Liver (tissue), 8 donors: ENCODE measurements at regions not wholly inside any gene's neighbourhood (a gene's known extent, or its start where the extent isn't known, plus 50 kb on each side); places are given as distances from the start of the nearest gene placed in this dataset.
"Not testable (repeated sequence)": the region's sequence is repeated elsewhere in the genome, so short reads cannot be mapped to it uniquely, and the experiment has no call there.

Experiments
- DNase-seq: peaks from one replicate; pipeline ENCODE4 v3.0.0-alpha.2; 2017; ENCODE audit warnings: low spot score
- H3K27ac ChIP-seq, 2 donors: one replicate each; pipeline ENCODE4 v1.7.0; 2013; ENCODE audit warnings: inconsistent platforms in 2 of 2, low read length in 2 of 2, control low read depth in 1 of 2, low read depth in 1 of 2, mild to moderate bottlenecking in 1 of 2
- H3K27me3 ChIP-seq, 4 donors: one replicate each; pipeline versions ENCODE4 v1.6.1 to v1.7.0; 2013; ENCODE audit warnings: low read length in 3 of 4, inconsistent platforms in 1 of 4, mild to moderate bottlenecking in 1 of 4, moderate library complexity in 1 of 4; ENCODE audit not compliant: control insufficient read depth in 4 of 4, insufficient read depth in 4 of 4
- H3K36me3 ChIP-seq, 4 donors: one replicate each; pipeline versions ENCODE4 v1.6.1 to v1.7.0; 2013; ENCODE audit warnings: low read length in 3 of 4, mild to moderate bottlenecking in 3 of 4, low read depth in 1 of 4, moderate library complexity in 1 of 4; ENCODE audit not compliant: control insufficient read depth in 4 of 4, insufficient read depth in 3 of 4
- H3K4me1 ChIP-seq, 4 donors: one replicate each; pipeline versions ENCODE4 v1.6.1 to v1.7.0; 2013; ENCODE audit warnings: low read length in 3 of 4, mild to moderate bottlenecking in 3 of 4, moderate library complexity in 1 of 4; ENCODE audit not compliant: control insufficient read depth in 4 of 4, insufficient read depth in 4 of 4
- H3K4me3 ChIP-seq, 3 donors: one replicate each; pipeline versions ENCODE4 v1.6.1 to v1.7.0; 2013; ENCODE audit warnings: low read length in 3 of 3, control low read depth in 1 of 3, low read depth in 1 of 3, mild to moderate bottlenecking in 1 of 3
- H3K9ac ChIP-seq, 2 donors: one replicate each; pipeline ENCODE4 v1.7.0; 2013; ENCODE audit warnings: low read length in 2 of 2, mild to moderate bottlenecking in 2 of 2, moderate library complexity in 2 of 2, control low read depth in 1 of 2, low read depth in 1 of 2
- H3K9me3 ChIP-seq, 4 donors: one replicate each; pipeline versions ENCODE4 v1.6.1 to v1.7.0; 2013; ENCODE audit warnings: low read length in 3 of 4; ENCODE audit not compliant: control insufficient read depth in 4 of 4
- CTCF ChIP-seq: fragments of 150-350 bp; IDR thresholded peaks from 2 replicates; pipeline ENCODE4 v1.5.1; 2017; ENCODE audit warnings: improper control_type of control experiment, low read depth, low read length; ENCODE audit not compliant: missing input control
- EGR1 ChIP-seq, 2 donors: IDR thresholded peaks; 2 replicates each; pipeline ENCODE4 v1.6.1; 2016 to 2018; ENCODE audit warnings: antibody characterized with exemption in 2 of 2, low read depth in 2 of 2
- FOXA1 ChIP-seq: IDR thresholded peaks from 2 replicates; pipeline ENCODE4 v1.6.1; 2016; ENCODE audit warnings: antibody characterized with exemption
- FOXA2 ChIP-seq: IDR thresholded peaks from 2 replicates; pipeline ENCODE4 v1.6.1; 2016; ENCODE audit warnings: antibody characterized with exemption
- GABPA ChIP-seq, 2 donors: IDR thresholded peaks in 1 of 2; conservative IDR thresholded peaks in 1 of 2; 2 replicates each; pipeline ENCODE4 v1.6.1; 2016; ENCODE audit warnings: antibody characterized with exemption in 2 of 2, mild to moderate bottlenecking in 1 of 2, moderate library complexity in 1 of 2
- HNF4A ChIP-seq, 2 donors: conservative IDR thresholded peaks; 2 replicates each; pipeline ENCODE4 v1.6.1; 2016; ENCODE audit warnings: antibody characterized with exemption in 2 of 2, mild to moderate bottlenecking in 2 of 2
- HNF4G ChIP-seq: IDR thresholded peaks from 2 replicates; pipeline ENCODE4 v1.6.1; 2016; ENCODE audit warnings: antibody characterized with exemption
- JUND ChIP-seq, 2 donors: IDR thresholded peaks; 2 replicates each; pipeline ENCODE4 v1.6.1; 2016; ENCODE audit warnings: antibody characterized with exemption in 2 of 2
- RAD21 ChIP-seq, 2 donors: IDR thresholded peaks; 2 replicates each; pipeline ENCODE4 v1.6.1; 2016; ENCODE audit warnings: antibody characterized with exemption in 2 of 2, mild to moderate bottlenecking in 2 of 2
- RXRA ChIP-seq, 2 donors: IDR thresholded peaks; 2 replicates each; pipeline ENCODE4 v1.6.1; 2017 to 2018; ENCODE audit warnings: antibody characterized with exemption in 2 of 2, mild to moderate bottlenecking in 1 of 2
- SP1 ChIP-seq: IDR thresholded peaks from 2 replicates; pipeline ENCODE4 v1.6.1; 2018; ENCODE audit warnings: antibody characterized with exemption, mild to moderate bottlenecking
- TAF1 ChIP-seq: conservative IDR thresholded peaks from 2 replicates; pipeline ENCODE4 v1.6.1; 2016; ENCODE audit warnings: antibody characterized with exemption, mild to moderate bottlenecking
- YY1 ChIP-seq: IDR thresholded peaks from 2 replicates; pipeline ENCODE4 v1.6.1; 2016; ENCODE audit warnings: antibody characterized with exemption, mild to moderate bottlenecking
- ZBTB33 ChIP-seq: IDR thresholded peaks from 2 replicates; pipeline ENCODE4 v1.6.1; 2016; ENCODE audit warnings: antibody characterized with exemption
- WGBS: extraction: QIAGEN DNeasy Blood & Tissue Kit; methylation state at CpG from one replicate; pipeline ENCODE4 v1.1.7; 2013; 5-methylcytosine and 5-hydroxymethylcytosine counted together
- TF ChIP-seq, protein P1 (sequence below): IDR thresholded peaks from 2 replicates; pipeline ENCODE4 v1.6.1; 2016; ENCODE audit warnings: antibody characterized with exemption
- TF ChIP-seq, protein P2 (sequence below): IDR thresholded peaks from 2 replicates; pipeline ENCODE4 v1.6.1; 2016; ENCODE audit warnings: antibody characterized with exemption, mild to moderate bottlenecking
- donor health status: healthy.
- donor health status: healthy.
- donor health status: healthy.
- donor health status: healthy.
- donor health status: healthy.

- Histone ChIP-seq H3K27me3 (no peaks in the 10 kb centered on the region), H3K27ac (no peak overlapping the region), H3K4me1 (no peaks in the 10 kb centered on the region), H3K4me3 (no peak overlapping the region), H3K36me3 (no peaks in the 10 kb centered on the region), H3K9ac (no peak overlapping the region), H3K9me3 (no peaks in the 10 kb centered on the region)
- no peak for DNase-seq
- TF ChIP-seq RAD21 (IDR thresholded peaks at IDR 0.05) (no peak), RXRA (IDR thresholded peaks at IDR 0.05) (no peak), ZBTB33 (no peak), CTCF (no peak), HNF4G (no peak), JUND (IDR thresholded peaks at IDR 0.05) (no peak), GABPA (IDR thresholded peaks at IDR 0.05 in 1 of 2, conservative IDR thresholded peaks at IDR 0.05 in 1 of 2) (no peak), TAF1 (no peak), YY1 (no peak), HNF4A (conservative IDR thresholded peaks at IDR 0.05) (no peak), FOXA2 (no peak), FOXA1 (no peak), EGR1 (IDR thresholded peaks at IDR 0.05; ENCODE audit: low read depth in 2 of 2) (no peak), SP1 (no peak)
- TF ChIP-seq, protein P1, sequence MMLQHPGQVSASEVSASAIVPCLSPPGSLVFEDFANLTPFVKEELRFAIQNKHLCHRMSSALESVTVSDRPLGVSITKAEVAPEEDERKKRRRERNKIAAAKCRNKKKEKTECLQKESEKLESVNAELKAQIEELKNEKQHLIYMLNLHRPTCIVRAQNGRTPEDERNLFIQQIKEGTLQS: no peak
- TF ChIP-seq, protein P2, sequence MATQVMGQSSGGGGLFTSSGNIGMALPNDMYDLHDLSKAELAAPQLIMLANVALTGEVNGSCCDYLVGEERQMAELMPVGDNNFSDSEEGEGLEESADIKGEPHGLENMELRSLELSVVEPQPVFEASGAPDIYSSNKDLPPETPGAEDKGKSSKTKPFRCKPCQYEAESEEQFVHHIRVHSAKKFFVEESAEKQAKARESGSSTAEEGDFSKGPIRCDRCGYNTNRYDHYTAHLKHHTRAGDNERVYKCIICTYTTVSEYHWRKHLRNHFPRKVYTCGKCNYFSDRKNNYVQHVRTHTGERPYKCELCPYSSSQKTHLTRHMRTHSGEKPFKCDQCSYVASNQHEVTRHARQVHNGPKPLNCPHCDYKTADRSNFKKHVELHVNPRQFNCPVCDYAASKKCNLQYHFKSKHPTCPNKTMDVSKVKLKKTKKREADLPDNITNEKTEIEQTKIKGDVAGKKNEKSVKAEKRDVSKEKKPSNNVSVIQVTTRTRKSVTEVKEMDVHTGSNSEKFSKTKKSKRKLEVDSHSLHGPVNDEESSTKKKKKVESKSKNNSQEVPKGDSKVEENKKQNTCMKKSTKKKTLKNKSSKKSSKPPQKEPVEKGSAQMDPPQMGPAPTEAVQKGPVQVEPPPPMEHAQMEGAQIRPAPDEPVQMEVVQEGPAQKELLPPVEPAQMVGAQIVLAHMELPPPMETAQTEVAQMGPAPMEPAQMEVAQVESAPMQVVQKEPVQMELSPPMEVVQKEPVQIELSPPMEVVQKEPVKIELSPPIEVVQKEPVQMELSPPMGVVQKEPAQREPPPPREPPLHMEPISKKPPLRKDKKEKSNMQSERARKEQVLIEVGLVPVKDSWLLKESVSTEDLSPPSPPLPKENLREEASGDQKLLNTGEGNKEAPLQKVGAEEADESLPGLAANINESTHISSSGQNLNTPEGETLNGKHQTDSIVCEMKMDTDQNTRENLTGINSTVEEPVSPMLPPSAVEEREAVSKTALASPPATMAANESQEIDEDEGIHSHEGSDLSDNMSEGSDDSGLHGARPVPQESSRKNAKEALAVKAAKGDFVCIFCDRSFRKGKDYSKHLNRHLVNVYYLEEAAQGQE: no peak
- WGBS: 86% methylated on average over 3 of the region's 3 CpGs
Observed at GRCh38 chr6:60952500-60952899, 1333.5 kb downstream of the KHDRBS2 start.

DNA sequence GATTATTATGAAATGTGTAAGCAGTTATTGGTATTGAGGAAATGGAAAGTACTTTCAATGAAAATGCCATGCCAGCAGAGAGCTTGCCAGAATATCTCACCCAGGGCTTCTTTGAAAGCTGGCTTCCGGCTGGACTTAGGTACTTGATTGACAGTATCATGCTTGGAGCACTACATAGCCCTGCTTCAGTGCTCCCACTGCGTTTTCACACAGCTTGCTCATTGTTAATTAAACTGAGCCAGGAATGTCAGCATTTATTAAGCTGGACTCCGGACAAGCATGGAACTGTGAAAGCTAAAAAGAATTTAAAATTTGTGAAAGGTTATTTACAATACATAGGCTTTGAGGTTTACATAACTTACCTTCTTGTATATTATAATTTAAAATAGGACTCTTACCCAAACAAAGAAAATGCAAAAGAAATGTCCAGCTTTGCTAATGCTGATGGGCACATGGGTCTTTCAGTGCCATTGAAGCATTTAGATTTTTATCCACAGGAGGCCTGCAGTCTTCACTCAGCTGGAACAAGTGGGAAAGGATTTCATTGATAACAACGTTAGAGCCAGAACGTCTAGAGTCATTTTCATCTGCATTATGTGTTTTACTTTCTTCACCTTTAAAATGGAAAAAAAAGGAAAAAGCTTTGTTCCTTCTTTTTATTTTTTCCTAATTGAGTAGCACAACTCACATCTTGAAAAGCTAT lies 1335.7 kb downstream of the KHDRBS2 start:
- not testable (repeated sequence) for H3K27me3 ChIP-seq, H3K27ac ChIP-seq, H3K4me1 ChIP-seq, H3K9ac ChIP-seq, DNase-seq, H3K4me3 ChIP-seq, H3K36me3 ChIP-seq, H3K9me3 ChIP-seq
- WGBS: 51% methylated on average over 5 of the region's 5 CpGs

GRCh38 chr6:60947416-60947815 lies 1338.6 kb downstream of the KHDRBS2 start:
- H3K27ac ChIP-seq, H3K9ac ChIP-seq, DNase-seq, H3K36me3 ChIP-seq, H3K27me3 ChIP-seq, H3K4me3 ChIP-seq, H3K4me1 ChIP-seq, H3K9me3 ChIP-seq: not testable (repeated sequence)
- 73% methylated on average over 2 of the region's 2 CpGs for WGBS

- not testable (repeated sequence) for H3K27ac ChIP-seq, DNase-seq, H3K4me3 ChIP-seq, H3K36me3 ChIP-seq, H3K27me3 ChIP-seq, H3K9ac ChIP-seq, H3K4me1 ChIP-seq, H3K9me3 ChIP-seq
- 96% methylated on average over 26 of the region's 26 CpGs for WGBS
Observed at GRCh38 chr6:60944803-60945202, 1341.2 kb downstream of the KHDRBS2 start.
